ENCODE measurements at regions not wholly inside any gene's neighbourhood (a gene's known extent, or its start where the extent isn't known, plus 50 kb on each side); places are given as distances from the start of the nearest gene placed in this dataset.

- TF ChIP-seq CTCF (IDR thresholded peaks at IDR 0.05) (no peak), POLR2A (IDR thresholded peaks at IDR 0.05) (no peak)
Measured at GRCh38 chr11:34773826-34774225, 142.4 kb downstream of the APIP start.

Data from adrenal gland (tissue), 5 donors.